Loucy (cell line): ENCODE measurements at regions not wholly inside any gene's neighbourhood (a gene's known extent, or its start where the extent isn't known, plus 50 kb on each side); places are given as distances from the start of the nearest gene placed in this dataset.

Experiments
- H2AFZ ChIP-seq: fragments of 200-600 bp; sonication (generic); 2 replicates; pipeline ENCODE4 v1.6.0; 2016; ENCODE audit warnings: antibody characterized with exemption, mild to moderate bottlenecking, low read length, moderate library complexity
- H3F3A ChIP-seq: fragments of 200-600 bp; 2 replicates; pipeline ENCODE4 v1.6.0; 2016; ENCODE audit warnings: antibody characterized with exemption, low read depth, mild to moderate bottlenecking
- H3K27me3 ChIP-seq: fragments of 200-600 bp; sonication (generic); 2 replicates; pipeline ENCODE4 v1.6.1; 2014; ENCODE audit warnings: low read length, mild to moderate bottlenecking; ENCODE audit not compliant: insufficient read depth, poor library complexity, severe bottlenecking
- H3K36me3 ChIP-seq: fragments of 200-600 bp; sonication (generic); 2 replicates; pipeline ENCODE4 v1.6.1; 2016; ENCODE audit warnings: low read length; ENCODE audit not compliant: insufficient read depth
- H3K4me1 ChIP-seq: fragments of 200-600 bp; sonication (generic); 2 replicates; pipeline ENCODE4 v1.5.1; 2014; ENCODE audit warnings: low read length, mild to moderate bottlenecking; ENCODE audit not compliant: insufficient read depth, poor library complexity, severe bottlenecking
- H3K4me2 ChIP-seq: fragments of 200-600 bp; sonication (generic); 2 replicates; pipeline ENCODE4 v1.6.0; 2014; ENCODE audit warnings: antibody characterized with exemption, low read length, low read depth, mild to moderate bottlenecking; ENCODE audit not compliant: poor library complexity, severe bottlenecking
- H3K4me3 ChIP-seq: fragments of 200-600 bp; sonication (generic); 2 replicates; pipeline ENCODE4 v1.5.1; 2014; ENCODE audit warnings: low read length, mild to moderate bottlenecking, mixed read lengths; ENCODE audit not compliant: poor library complexity, severe bottlenecking
- H3K79me2 ChIP-seq: fragments of 200-600 bp; sonication (generic); 2 replicates; pipeline ENCODE4 v1.6.1; 2014; ENCODE audit warnings: low read length; ENCODE audit not compliant: insufficient read depth
- H3K9ac ChIP-seq: fragments of 200-600 bp; sonication (generic); 2 replicates; pipeline ENCODE4 v1.6.0; 2014; ENCODE audit warnings: mild to moderate bottlenecking, low read depth, low read length, moderate library complexity; ENCODE audit not compliant: poor library complexity, severe bottlenecking
- H3K9me2 ChIP-seq: fragments of 200-600 bp; sonication (generic); replicated peaks from 2 replicates; pipeline ENCODE4 v1.6.1; 2016; ENCODE audit warnings: low read depth, low read length, mixed read lengths
- H3K9me3 ChIP-seq: fragments of 200-600 bp; sonication (generic); 2 replicates; pipeline ENCODE4 v1.6.1; 2014; ENCODE audit warnings: mild to moderate bottlenecking, antibody characterized with exemption, low read length, low read depth; ENCODE audit not compliant: insufficient read depth
- H4K20me1 ChIP-seq: fragments of 200-600 bp; sonication (generic); 2 replicates; pipeline ENCODE4 v1.6.0; 2014; ENCODE audit warnings: antibody characterized with exemption, low read length, mild to moderate bottlenecking; ENCODE audit not compliant: insufficient read depth, poor library complexity, severe bottlenecking
- EZH2phosphoT487 ChIP-seq: fragments of 200-600 bp; IDR thresholded peaks from 2 replicates; pipeline ENCODE4 v1.6.1; 2018; ENCODE audit warnings: antibody characterized with exemption, mild to moderate bottlenecking, moderate library complexity, borderline replicate concordance
- TF ChIP-seq, protein P1 (sequence below): fragments of 200-600 bp; sonication (generic); conservative IDR thresholded peaks from 2 replicates; pipeline ENCODE4 v1.5.1; 2014; ENCODE audit warnings: mild to moderate bottlenecking, antibody characterized with exemption, low read length

DNA sequence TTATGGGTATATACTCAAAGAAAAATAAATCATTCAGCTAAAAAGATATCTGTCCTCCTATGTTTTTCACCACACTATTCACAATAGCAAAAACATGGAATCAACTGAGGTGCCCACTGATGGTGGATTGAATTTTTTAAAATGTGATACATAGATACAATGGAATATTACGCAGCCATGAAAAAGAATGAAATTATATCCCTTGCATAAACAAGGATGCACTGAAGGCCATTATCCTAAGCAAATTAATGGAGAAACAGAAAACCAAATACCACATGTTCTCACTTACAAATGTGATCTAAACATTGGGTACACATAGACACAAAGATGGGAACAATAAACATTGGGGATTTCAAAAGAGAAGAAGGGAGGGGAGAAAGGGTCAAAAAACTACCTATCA, 964.2 kb upstream of the IGFBP7 start:
- H4K20me1 ChIP-seq, result no peaks in the 10 kb centered on the region
- no peak overlapping the region for H3K4me2 ChIP-seq
- H3K9me2 ChIP-seq, result no peaks in the 10 kb centered on the region
- no peaks in the 10 kb centered on the region for H3K9me3 ChIP-seq
- no peak for TF ChIP-seq EZH2phosphoT487
- TF ChIP-seq, protein P1, sequence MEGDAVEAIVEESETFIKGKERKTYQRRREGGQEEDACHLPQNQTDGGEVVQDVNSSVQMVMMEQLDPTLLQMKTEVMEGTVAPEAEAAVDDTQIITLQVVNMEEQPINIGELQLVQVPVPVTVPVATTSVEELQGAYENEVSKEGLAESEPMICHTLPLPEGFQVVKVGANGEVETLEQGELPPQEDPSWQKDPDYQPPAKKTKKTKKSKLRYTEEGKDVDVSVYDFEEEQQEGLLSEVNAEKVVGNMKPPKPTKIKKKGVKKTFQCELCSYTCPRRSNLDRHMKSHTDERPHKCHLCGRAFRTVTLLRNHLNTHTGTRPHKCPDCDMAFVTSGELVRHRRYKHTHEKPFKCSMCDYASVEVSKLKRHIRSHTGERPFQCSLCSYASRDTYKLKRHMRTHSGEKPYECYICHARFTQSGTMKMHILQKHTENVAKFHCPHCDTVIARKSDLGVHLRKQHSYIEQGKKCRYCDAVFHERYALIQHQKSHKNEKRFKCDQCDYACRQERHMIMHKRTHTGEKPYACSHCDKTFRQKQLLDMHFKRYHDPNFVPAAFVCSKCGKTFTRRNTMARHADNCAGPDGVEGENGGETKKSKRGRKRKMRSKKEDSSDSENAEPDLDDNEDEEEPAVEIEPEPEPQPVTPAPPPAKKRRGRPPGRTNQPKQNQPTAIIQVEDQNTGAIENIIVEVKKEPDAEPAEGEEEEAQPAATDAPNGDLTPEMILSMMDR, result no peak
- H2AFZ ChIP-seq, result no peak overlapping the region
- H3K36me3 ChIP-seq, result no peaks in the 10 kb centered on the region
- no peak overlapping the region for H3K9ac ChIP-seq
- H3K4me1 ChIP-seq, result no peaks in the 10 kb centered on the region
- no peaks in the 10 kb centered on the region for H3K27me3 ChIP-seq
- no peak overlapping the region for H3K4me3 ChIP-seq
- H3K79me2 ChIP-seq, result no peaks in the 10 kb centered on the region
- no peaks in the 10 kb centered on the region for H3F3A ChIP-seq

DNA sequence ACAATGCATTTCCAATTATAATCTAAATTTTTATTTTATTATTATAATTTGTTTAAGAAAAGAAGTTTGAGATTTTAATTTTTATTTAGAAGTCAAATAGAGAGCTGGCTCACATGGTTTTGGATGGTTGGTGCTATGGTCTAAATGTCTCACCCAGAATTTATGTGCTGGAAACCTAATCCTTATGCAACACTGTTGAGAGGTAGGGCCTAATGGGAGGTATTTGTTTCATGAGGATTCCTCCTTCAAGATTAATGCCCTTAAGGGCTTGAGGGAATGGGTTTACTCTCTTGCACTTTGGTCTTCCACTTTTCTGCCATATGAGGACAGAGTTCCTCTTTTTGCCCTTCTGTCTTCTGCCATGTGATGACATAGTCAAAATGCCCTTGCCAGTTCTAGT, 960.5 kb upstream of the IGFBP7 start:
- Histone ChIP-seq H3K27me3 (no peaks in the 10 kb centered on the region), H3K36me3 (no peaks in the 10 kb centered on the region), H3K9me2 (no peaks in the 10 kb centered on the region), H3K4me3 (no peak overlapping the region), H3K9me3 (no peaks in the 10 kb centered on the region), H3K4me2 (no peak overlapping the region), H3K79me2 (no peaks in the 10 kb centered on the region), H4K20me1 (no peaks in the 10 kb centered on the region), H3F3A (no peaks in the 10 kb centered on the region), H3K4me1 (no peaks in the 10 kb centered on the region), H2AFZ (no peak overlapping the region), H3K9ac (no peak overlapping the region)
- TF ChIP-seq EZH2phosphoT487, result no peak
- TF ChIP-seq, protein P1, result no peak

DNA sequence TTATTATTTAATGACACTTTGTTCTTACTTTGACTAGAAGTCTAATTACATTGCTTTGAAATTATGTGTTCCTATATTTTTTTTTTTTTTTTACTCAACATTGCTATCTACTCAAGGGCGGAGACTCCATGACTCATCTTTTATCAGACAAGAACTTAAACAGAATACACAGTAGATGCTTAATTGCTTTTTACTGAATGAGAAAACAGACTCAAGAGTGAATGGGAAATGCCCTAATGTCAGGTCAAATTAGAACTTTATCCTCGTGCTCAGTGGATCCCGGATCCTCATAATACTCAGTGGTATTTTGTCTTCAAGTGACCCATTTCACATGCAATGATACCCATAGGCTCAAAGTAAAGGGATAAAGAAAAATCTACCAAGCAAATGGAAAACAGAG, 954.5 kb upstream of the IGFBP7 start:
- Histone ChIP-seq H3K4me1 (no peaks in the 10 kb centered on the region), H3K36me3 (no peaks in the 10 kb centered on the region), H4K20me1 (no peaks in the 10 kb centered on the region), H3K27me3 (no peaks in the 10 kb centered on the region), H2AFZ (no peak overlapping the region), H3K9me3 (no peaks in the 10 kb centered on the region), H3F3A (no peaks in the 10 kb centered on the region), H3K4me2 (no peak overlapping the region), H3K4me3 (no peak overlapping the region), H3K9me2 (no peaks in the 10 kb centered on the region), H3K9ac (no peak overlapping the region), H3K79me2 (no peaks in the 10 kb centered on the region)
- TF ChIP-seq, protein P1, result no peak
- no peak for TF ChIP-seq EZH2phosphoT487
